ENCODE measurements at regions not wholly inside any gene's neighbourhood (a gene's known extent, or its start where the extent isn't known, plus 50 kb on each side); places are given as distances from the start of the nearest gene placed in this dataset.
"Not testable (repeated sequence)": the region's sequence is repeated elsewhere in the genome, so short reads cannot be mapped to it uniquely, and the experiment has no call there.

DNA sequence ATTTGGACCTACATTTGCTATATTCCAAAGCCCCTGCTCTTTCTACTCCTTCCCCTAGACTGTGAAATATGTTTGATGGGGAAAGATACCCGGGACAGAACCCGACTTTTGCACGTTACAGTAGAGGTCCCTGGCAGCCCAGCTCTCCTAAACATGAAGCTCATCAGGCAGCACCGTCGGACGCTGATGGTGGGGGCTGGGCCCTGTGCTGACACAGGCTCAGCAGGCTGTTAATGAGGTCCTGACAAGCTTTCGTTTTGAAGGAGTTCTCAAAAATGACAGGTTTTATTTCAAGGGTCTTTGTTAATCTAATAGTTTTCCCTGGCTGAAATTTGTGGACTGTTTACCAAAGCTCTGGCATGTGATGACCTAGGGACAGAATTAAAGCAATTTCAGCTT lies 102.3 kb downstream of the SLC25A47 start:
- no peaks in the 10 kb centered on the region for H3K9me3 ChIP-seq (ENCODE audit: control insufficient read depth, insufficient read depth, low read length)
- H3K4me3 ChIP-seq (ENCODE audit: low read depth, low read length) = no peak overlapping the region
- no peaks in the 10 kb centered on the region for H3K36me3 ChIP-seq (ENCODE audit: control insufficient read depth, insufficient read depth, low read length)
- H3K27me3 ChIP-seq (ENCODE audit: control insufficient read depth, insufficient read depth, low read length) = no peaks in the 10 kb centered on the region
- H3K4me1 ChIP-seq (ENCODE audit: control insufficient read depth, insufficient read depth, low read length) = peaks cover 7% of the 10 kb centered on the region
- peak overlapping the region; percentile 24 for H3K9ac ChIP-seq (ENCODE audit: low read depth, low read length)

DNA sequence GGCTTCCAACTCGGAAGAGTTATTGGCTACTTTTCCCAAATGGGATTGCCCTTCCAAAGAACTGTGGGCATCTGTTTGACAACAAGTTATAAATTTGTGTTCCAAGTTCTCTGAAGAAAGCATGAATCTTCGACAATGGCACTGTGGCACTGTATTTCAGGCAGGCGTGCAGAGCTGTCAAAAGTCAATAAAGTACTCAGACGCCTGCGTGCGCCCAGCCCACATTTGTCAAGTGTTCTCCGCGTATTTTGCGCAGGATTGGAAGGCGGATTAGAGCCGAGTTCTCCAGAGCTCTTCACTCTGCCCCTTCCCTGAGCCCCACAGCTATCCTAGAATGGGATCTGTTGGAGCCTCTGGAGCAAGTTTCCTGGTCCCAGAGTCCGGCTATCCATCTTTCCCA lies 103.2 kb downstream of the SLC25A47 start:
- no peaks in the 10 kb centered on the region for H3K27me3 ChIP-seq (ENCODE audit: control insufficient read depth, insufficient read depth, low read length)
- no peaks in the 10 kb centered on the region for H3K9me3 ChIP-seq (ENCODE audit: control insufficient read depth, insufficient read depth, low read length)
- H3K4me3 ChIP-seq (ENCODE audit: low read depth, low read length) = no peak overlapping the region
- H3K4me1 ChIP-seq (ENCODE audit: control insufficient read depth, insufficient read depth, low read length) = peaks cover 2% of the 10 kb centered on the region
- no peak overlapping the region for H3K9ac ChIP-seq (ENCODE audit: low read depth, low read length)
- H3K36me3 ChIP-seq (ENCODE audit: control insufficient read depth, insufficient read depth, low read length) = no peaks in the 10 kb centered on the region

DNA sequence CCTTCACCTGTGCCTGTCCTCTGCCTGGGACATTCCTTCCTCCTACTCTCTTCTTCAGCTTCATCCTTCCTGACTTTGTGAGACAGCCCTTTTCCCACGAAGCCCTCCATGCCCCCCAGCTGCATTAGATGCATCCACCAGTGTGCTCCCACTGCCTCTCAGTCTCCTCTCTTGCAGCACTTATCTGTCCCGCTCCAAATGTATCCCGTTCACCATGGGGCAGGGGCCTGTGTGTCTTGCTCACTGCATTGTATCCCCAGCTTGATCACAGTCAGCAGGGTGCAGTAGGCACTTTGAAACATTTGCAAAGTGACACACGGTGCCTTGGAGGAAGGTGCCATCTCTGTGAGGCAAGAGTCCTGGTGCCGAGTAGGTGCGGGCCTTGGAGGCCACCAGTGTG lies 104.0 kb downstream of the SLC25A47 start:
- Histone ChIP-seq H3K27me3 (ENCODE audit: control insufficient read depth, insufficient read depth, low read length) (no peaks in the 10 kb centered on the region), H3K4me1 (ENCODE audit: control insufficient read depth, insufficient read depth, low read length) (peaks cover 2% of the 10 kb centered on the region), H3K9ac (ENCODE audit: low read depth, low read length) (no peak overlapping the region)

DNA sequence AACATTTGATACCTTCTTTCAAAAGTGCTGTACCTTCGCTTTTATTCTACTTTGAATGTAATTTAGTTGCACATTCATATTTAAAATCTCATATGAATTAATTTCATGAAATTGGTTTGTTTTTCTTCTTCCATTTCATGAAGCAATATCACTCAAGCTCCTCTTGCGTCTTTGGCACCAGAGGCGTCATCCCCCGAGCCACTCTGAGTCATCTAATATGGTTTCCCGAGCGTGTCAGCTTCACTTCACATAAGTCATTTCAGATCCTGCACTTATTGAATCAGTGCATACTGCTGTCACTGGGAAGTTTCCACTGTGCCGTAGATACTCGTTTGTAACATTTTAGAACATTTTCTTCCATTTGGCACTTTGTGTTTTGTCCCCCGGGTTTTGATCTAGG lies 105.6 kb downstream of the SLC25A47 start:
- Histone ChIP-seq H3K9ac (ENCODE audit: low read depth, low read length) (no peak overlapping the region), H3K9me3 (ENCODE audit: control insufficient read depth, insufficient read depth, low read length) (no peaks in the 10 kb centered on the region), H3K36me3 (ENCODE audit: control insufficient read depth, insufficient read depth, low read length) (no peaks in the 10 kb centered on the region), H3K4me3 (ENCODE audit: low read depth, low read length) (no peak overlapping the region), H3K27me3 (ENCODE audit: control insufficient read depth, insufficient read depth, low read length) (no peaks in the 10 kb centered on the region), H3K4me1 (ENCODE audit: control insufficient read depth, insufficient read depth, low read length) (peaks cover 2% of the 10 kb centered on the region)

More for the DNA sequence above, 104.0 kb downstream of the SLC25A47 start:
- H3K9me3 ChIP-seq (ENCODE audit: control insufficient read depth, insufficient read depth, low read length) = no peaks in the 10 kb centered on the region
- no peaks in the 10 kb centered on the region for H3K36me3 ChIP-seq (ENCODE audit: control insufficient read depth, insufficient read depth, low read length)
- H3K4me3 ChIP-seq (ENCODE audit: low read depth, low read length) = no peak overlapping the region

DNA sequence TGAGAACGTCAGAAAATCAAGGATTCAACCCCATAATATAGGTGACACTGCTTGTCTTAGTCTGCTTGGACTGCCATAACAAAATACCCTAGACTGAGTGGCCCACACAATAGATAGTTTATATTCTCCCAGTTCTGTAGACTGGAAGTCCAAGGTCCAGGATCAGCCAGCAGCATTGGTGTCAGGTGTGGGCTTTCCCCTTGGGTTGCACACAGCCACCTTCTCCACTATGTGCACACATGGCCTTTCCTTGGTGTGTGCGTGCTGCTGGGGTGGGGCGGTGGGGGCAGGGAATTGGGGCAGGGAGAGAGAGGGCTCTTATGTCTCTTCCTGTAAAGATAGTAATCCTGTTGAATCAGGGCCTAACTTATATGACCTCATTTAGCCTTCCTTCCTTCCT lies 106.4 kb downstream of the SLC25A47 start:
- Histone ChIP-seq H3K36me3 (ENCODE audit: control insufficient read depth, insufficient read depth, low read length) (no peaks in the 10 kb centered on the region), H3K4me3 (ENCODE audit: low read depth, low read length) (no peak overlapping the region), H3K9me3 (ENCODE audit: control insufficient read depth, insufficient read depth, low read length) (no peaks in the 10 kb centered on the region), H3K27me3 (ENCODE audit: control insufficient read depth, insufficient read depth, low read length) (no peaks in the 10 kb centered on the region), H3K4me1 (ENCODE audit: control insufficient read depth, insufficient read depth, low read length) (peaks cover 2% of the 10 kb centered on the region), H3K9ac (ENCODE audit: low read depth, low read length) (no peak overlapping the region)

DNA sequence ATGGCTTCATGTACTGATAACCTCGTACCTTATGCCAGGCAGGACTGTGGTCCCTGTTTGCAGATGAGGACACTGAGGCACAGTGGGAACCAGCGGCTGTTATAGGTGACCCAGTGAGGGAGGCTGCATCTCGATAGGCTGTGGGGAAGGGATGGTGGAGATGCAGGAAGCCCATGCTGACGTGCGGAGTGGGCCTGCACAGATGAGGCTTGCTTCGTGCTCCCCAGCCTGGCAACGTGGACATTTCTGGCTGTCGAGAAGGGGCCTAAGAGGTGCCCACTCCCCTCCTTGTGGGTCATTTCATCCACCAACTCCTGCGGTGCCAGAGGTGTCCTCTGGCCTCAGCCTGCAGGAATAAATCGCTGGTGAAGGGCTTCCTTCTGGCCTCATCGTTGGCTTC lies 107.4 kb downstream of the SLC25A47 start:
- Histone ChIP-seq H3K4me3 (ENCODE audit: low read depth, low read length) (no peak overlapping the region), H3K4me1 (ENCODE audit: control insufficient read depth, insufficient read depth, low read length) (no peaks in the 10 kb centered on the region), H3K36me3 (ENCODE audit: control insufficient read depth, insufficient read depth, low read length) (no peaks in the 10 kb centered on the region), H3K27me3 (ENCODE audit: control insufficient read depth, insufficient read depth, low read length) (no peaks in the 10 kb centered on the region), H3K9ac (ENCODE audit: low read depth, low read length) (no peak overlapping the region), H3K9me3 (ENCODE audit: control insufficient read depth, insufficient read depth, low read length) (no peaks in the 10 kb centered on the region)

DNA sequence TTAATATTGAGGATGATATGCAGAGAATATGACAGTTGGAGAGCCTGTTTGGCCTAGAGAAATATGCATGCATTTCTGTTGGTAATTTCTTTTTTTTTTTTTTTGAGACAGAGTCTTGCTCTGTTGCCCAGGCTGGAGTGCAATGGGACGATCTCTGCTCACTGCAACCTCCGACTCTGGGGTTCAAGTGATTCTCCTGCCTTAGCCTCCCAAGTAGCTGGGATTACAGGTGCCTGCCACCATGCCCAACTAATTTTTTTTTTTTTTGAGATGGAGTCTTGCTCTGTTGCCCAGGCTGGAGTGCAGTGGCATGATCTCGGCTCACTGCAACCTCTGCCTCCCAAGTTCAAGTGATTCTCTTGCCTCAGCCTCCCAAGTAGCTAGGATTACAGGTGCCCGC lies 108.3 kb downstream of the SLC25A47 start:
- not testable (repeated sequence) for H3K9ac ChIP-seq (ENCODE audit: low read depth, low read length); H3K9me3 ChIP-seq (ENCODE audit: control insufficient read depth, insufficient read depth, low read length); H3K36me3 ChIP-seq (ENCODE audit: control insufficient read depth, insufficient read depth, low read length); H3K27me3 ChIP-seq (ENCODE audit: control insufficient read depth, insufficient read depth, low read length); H3K4me3 ChIP-seq (ENCODE audit: low read depth, low read length); H3K4me1 ChIP-seq (ENCODE audit: control insufficient read depth, insufficient read depth, low read length)

DNA sequence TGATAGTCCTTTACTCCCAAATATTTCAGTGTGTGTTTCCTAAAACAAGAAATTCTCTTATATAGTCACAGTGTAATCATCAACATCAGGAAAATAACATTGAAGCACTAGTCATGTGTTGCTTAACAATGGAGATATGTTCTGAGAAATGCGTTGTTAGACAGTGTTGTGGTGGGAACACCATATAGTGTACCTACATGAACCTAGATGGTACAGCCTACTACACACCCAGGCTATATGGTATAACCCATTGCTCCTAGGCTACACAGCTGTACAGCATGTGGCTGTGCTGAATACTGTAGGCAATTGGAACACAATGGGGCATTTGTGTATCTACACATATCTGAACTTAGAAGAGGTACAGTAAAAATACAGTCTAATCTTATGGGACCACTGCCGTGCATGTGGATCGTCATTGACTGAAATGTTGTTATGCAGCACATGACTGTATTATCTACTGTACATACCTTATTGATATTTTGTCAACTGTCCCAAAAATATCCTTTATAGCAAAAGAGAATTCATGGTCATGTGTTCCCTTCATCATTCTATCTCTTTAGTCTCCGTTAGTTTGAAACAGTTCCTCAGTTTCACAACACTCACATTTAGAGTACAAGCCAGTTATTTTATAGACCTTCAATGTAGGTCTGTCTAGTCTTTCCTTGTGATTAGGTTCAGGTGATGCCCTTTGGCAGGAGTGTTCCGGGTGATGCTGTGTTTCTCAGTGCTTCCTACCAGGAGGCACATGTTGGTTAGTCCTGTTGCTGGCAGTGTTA lies 109.7 kb downstream of the SLC25A47 start:
- Histone ChIP-seq H3K9me3 (ENCODE audit: control insufficient read depth, insufficient read depth, low read length) (no peaks in the 10 kb centered on the region), H3K9ac (ENCODE audit: low read depth, low read length) (no peak overlapping the region), H3K36me3 (ENCODE audit: control insufficient read depth, insufficient read depth, low read length) (no peaks in the 10 kb centered on the region), H3K4me1 (ENCODE audit: control insufficient read depth, insufficient read depth, low read length) (no peaks in the 10 kb centered on the region), H3K4me3 (ENCODE audit: low read depth, low read length) (no peak overlapping the region), H3K27me3 (ENCODE audit: control insufficient read depth, insufficient read depth, low read length) (no peaks in the 10 kb centered on the region)

DNA sequence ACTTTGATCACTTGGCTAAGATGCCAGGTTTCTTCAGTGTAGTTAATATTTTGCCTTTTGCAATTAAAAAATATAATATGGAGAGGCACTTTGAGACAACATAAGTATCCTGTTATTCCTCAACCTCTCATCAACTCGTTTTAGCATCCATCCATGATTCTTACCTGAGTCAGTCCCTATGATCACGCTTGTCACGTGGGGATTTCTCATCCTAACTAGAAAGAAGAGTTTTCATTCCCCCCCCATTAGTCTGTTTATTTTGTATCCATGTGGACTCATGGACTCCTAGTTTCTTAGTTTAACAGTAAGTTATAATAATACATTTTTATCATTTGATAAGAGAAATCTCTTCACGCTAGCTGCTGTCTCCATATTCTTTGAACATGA lies 110.3 kb downstream of the SLC25A47 start:
- Histone ChIP-seq H3K4me3 (ENCODE audit: low read depth, low read length) (no peak overlapping the region), H3K9ac (ENCODE audit: low read depth, low read length) (no peak overlapping the region), H3K36me3 (ENCODE audit: control insufficient read depth, insufficient read depth, low read length) (no peaks in the 10 kb centered on the region), H3K9me3 (ENCODE audit: control insufficient read depth, insufficient read depth, low read length) (no peaks in the 10 kb centered on the region), H3K27me3 (ENCODE audit: control insufficient read depth, insufficient read depth, low read length) (no peaks in the 10 kb centered on the region), H3K4me1 (ENCODE audit: control insufficient read depth, insufficient read depth, low read length) (no peaks in the 10 kb centered on the region)

DNA sequence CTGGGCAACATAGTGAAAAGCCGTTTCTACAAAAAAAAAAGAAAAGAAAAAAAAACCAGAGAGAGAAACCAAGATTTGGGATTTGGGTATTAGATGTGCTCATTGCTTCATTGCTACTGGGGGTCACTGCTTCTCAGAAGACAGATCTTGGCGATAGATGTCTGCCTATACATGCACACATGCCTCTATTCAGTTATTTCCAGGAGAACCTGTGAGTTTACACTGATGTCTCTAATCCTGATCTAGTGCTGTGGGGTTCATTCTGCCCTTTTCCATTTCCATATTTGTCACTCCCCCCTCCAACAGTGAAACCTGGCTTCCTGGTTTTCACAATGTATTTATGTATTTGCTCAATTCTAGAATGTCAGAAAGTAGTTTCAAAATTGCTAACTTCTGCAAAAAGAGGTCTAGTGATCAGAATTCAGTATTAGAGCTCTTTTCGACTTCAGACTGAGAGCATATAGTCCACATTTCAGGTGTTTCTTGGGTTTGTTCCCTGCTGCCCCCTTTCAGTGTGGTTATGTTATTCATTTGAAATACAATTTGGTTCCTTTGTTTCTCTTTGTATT lies 111.0 kb downstream of the SLC25A47 start:
- H3K9me3 ChIP-seq (ENCODE audit: control insufficient read depth, insufficient read depth, low read length) = no peaks in the 10 kb centered on the region
- H3K36me3 ChIP-seq (ENCODE audit: control insufficient read depth, insufficient read depth, low read length) = no peaks in the 10 kb centered on the region
- no peaks in the 10 kb centered on the region for H3K4me1 ChIP-seq (ENCODE audit: control insufficient read depth, insufficient read depth, low read length)
- H3K27me3 ChIP-seq (ENCODE audit: control insufficient read depth, insufficient read depth, low read length) = no peaks in the 10 kb centered on the region
- H3K9ac ChIP-seq (ENCODE audit: low read depth, low read length) = no peak overlapping the region
- H3K4me3 ChIP-seq (ENCODE audit: low read depth, low read length) = no peak overlapping the region

DNA sequence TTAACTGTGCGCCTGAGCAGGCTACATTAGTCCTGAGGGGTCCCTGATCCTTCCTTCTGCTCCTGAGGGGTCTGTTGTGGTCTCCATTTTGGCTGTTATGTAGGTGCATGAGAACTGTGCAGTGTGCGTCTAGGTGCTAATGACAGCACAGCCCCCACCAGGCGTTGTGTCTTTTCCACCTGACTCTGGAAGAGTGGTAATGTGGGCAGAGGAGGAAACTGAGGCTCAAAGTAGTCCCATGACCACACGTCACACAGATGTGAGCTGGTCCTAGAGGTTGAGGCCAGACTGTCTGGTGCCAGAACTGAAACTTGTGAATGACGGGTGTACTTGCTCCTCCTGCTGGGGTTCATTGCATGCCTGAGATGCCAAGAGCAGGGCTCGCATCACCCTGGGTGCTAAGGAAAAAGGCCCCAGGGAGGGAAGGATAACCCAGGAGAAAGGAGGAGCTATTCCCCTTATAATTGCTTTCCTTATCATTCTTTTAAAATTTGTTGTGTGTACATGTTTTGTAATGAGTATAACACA lies 111.8 kb downstream of the SLC25A47 start:
- Histone ChIP-seq H3K4me3 (ENCODE audit: low read depth, low read length) (no peak overlapping the region), H3K9ac (ENCODE audit: low read depth, low read length) (no peak overlapping the region), H3K4me1 (ENCODE audit: control insufficient read depth, insufficient read depth, low read length) (peaks cover 2% of the 10 kb centered on the region), H3K36me3 (ENCODE audit: control insufficient read depth, insufficient read depth, low read length) (no peaks in the 10 kb centered on the region), H3K9me3 (ENCODE audit: control insufficient read depth, insufficient read depth, low read length) (no peaks in the 10 kb centered on the region), H3K27me3 (ENCODE audit: control insufficient read depth, insufficient read depth, low read length) (no peaks in the 10 kb centered on the region)

DNA sequence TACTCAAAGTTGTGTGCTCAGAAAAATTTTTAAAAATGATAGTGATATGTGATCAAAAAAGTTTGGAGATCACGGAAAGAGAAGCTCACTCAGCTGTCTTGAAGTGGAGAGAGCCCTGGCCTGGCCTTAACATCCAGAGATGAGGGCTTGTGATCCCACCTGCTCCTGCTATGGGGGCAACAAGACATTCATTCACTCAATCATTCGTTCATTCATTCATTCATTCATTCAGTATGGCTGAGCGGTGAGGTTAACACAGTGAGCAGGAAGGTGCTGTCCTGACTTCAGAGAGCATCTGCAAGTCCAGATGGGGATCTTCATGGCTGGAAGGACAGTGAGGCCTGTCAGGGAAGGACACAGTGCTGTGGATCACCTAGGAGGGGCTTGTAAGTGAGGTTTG lies 112.3 kb downstream of the SLC25A47 start:
- H3K4me1 ChIP-seq (ENCODE audit: control insufficient read depth, insufficient read depth, low read length) = peaks cover 6% of the 10 kb centered on the region
- H3K4me3 ChIP-seq (ENCODE audit: low read depth, low read length) = no peak overlapping the region
- H3K9me3 ChIP-seq (ENCODE audit: control insufficient read depth, insufficient read depth, low read length) = no peaks in the 10 kb centered on the region
- no peaks in the 10 kb centered on the region for H3K36me3 ChIP-seq (ENCODE audit: control insufficient read depth, insufficient read depth, low read length)
- no peak overlapping the region for H3K9ac ChIP-seq (ENCODE audit: low read depth, low read length)
- H3K27me3 ChIP-seq (ENCODE audit: control insufficient read depth, insufficient read depth, low read length) = no peaks in the 10 kb centered on the region

Measured in iPS-15b (cell line).